ENCODE measurements at regions not wholly inside any gene's neighbourhood (a gene's known extent, or its start where the extent isn't known, plus 50 kb on each side); places are given as distances from the start of the nearest gene placed in this dataset.

DNA sequence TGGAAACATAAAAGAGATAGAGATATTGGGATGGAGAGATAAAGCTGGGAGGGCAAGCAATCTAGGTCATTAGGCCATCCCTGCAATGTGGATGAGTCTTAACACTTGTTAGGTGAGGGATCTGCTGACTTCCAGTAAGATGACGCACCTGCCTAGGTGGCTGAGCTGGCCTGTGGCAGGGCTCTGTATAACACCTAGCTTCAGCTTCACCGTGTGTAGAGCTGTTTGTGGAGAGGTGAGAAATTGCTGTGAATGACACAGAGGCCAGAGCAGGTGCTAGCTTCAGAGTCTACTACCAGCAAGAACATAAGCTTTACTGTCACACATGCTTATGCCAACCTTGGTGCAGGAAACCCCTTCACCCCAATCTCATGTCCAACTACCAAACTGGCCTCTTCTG lies 1010.0 kb downstream of the TYW1 start:
- TF ChIP-seq, protein P1, sequence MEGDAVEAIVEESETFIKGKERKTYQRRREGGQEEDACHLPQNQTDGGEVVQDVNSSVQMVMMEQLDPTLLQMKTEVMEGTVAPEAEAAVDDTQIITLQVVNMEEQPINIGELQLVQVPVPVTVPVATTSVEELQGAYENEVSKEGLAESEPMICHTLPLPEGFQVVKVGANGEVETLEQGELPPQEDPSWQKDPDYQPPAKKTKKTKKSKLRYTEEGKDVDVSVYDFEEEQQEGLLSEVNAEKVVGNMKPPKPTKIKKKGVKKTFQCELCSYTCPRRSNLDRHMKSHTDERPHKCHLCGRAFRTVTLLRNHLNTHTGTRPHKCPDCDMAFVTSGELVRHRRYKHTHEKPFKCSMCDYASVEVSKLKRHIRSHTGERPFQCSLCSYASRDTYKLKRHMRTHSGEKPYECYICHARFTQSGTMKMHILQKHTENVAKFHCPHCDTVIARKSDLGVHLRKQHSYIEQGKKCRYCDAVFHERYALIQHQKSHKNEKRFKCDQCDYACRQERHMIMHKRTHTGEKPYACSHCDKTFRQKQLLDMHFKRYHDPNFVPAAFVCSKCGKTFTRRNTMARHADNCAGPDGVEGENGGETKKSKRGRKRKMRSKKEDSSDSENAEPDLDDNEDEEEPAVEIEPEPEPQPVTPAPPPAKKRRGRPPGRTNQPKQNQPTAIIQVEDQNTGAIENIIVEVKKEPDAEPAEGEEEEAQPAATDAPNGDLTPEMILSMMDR (conservative IDR thresholded peaks at IDR 0.05): no peak
- H3K27ac ChIP-seq: no peak overlapping the region

DNA sequence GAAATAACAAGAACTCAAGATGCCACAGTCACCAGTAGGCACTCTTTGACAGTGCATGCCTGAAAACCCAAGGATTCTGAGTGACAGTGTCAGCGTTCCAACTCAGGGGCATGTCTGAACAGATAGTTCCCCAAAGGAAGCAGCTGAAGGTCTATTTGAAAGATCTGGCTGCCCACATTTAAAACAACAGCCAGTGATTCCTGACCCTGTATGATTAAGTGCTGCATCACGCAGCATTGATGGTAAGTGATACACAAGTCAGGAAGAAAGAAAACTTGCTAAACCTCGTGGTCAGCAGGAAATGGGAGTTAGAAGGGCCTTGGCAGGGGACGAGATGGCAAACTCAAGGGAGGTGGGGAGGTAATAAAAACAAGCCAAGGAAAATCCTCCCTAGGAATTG lies 1013.1 kb downstream of the TYW1 start:
- TF ChIP-seq, protein P1 (conservative IDR thresholded peaks at IDR 0.05): no peak
- TF ChIP-seq ZFX (IDR thresholded peaks at IDR 0.05): no peak
- no peak overlapping the region for H3K27ac ChIP-seq

DNA sequence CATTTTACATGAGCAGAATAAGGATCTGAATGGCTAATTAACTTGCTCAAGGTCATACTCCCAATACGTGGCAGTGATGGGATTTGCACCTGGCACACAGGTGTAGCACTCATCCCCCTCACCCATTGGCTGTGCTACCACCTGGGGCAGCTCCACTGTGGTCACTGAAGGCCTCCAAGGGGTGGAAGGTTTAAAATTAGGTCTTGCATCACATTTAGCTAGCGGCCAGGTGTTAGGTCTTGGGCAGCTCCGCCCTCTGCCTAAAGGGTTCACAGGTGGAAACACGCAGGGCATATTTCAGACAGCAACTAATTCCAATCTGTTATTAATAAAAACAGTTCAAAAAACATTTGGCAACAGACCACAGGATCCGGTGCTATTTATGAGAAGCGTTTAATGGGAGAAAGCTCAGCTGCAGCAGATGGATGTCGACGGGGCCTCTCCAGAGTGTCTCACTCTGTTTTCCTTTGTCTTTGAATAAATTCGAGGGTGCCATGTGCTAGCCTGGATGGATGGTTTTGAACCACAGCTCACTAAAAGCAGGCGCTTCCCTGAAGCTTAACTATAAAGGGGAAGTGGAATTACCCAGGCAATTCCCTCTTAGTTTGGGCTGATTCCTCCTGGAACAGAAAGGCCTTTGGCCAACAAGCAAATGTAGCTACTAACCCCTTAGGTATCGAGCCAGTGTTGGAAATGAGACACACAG lies 1017.6 kb downstream of the TYW1 start:
- no peak for TF ChIP-seq ZFX (IDR thresholded peaks at IDR 0.05)
- TF ChIP-seq, protein P1 (conservative IDR thresholded peaks at IDR 0.05): no peak
- H3K27ac ChIP-seq: no peak overlapping the region

DNA sequence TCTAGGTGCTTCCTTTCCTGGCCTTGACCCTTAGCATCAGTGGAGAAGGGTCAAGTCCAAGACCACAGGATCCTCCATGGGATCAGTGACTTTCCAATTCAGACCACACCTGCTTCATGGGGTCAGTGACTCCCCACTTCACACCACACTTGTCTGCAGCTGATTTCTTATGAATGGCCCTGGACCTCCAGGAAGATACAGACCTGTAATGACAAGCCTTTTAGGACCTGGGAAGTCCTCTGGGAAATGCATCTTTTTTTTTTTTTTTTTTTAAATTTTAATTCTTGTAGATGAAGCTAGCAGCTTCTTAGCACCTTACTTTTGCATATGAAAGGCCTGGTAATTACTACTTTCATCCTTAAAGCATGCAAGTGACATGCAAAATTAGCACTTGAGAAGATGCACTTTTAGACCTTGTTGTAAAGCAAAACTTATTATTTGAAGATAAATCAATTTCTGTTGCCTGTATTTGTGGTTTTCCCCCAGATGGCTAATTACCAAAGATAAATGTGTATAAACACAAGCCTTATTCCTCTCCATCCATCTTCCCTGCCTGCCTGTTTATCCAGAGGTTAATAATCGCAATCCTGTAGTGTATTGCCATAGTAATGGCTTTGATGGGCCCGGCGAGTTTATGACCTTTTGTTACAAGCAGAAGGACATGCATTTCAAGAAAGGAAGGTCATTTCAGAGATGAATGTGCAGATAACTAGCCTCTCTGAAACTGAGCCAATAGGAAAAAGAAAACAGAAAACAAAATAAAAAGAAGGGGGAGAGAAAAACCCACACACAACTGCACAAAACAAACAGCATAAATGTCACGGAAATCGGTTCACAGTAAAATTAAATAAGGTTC lies 1018.7 kb downstream of the TYW1 start:
- TF ChIP-seq, protein P1 (conservative IDR thresholded peaks at IDR 0.05): no peak
- no peak for TF ChIP-seq ZFX (IDR thresholded peaks at IDR 0.05)
- no peak overlapping the region for H3K27ac ChIP-seq

DNA sequence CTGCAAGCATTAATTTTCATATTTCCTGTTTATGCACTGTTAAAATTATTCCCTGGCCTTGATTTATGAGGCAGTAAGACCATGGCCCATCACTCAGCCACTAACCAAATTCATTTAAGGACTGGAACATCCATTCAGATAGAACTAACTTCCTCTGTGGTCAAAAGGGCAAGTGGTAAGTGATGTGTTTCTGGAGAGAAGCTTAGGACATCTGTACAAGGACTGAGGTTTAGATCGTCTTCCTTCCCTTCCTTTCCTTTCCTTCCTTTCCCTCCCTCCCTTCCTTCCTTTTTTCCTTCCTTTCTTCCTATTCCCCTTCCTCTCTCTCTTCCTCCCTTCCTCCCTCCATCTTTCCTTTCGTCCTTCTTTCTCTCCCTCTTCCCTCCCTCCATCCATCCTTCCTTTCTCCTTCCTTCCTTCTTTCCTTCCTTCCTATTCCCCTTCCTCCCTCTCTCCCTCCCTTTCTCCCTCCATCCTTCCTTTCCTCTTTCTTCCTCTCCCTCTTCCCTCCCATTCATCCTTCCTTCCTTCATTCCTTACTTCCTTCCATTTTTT lies 1019.4 kb downstream of the TYW1 start:
- no peak overlapping the region for H3K27ac ChIP-seq
- TF ChIP-seq, protein P1 (conservative IDR thresholded peaks at IDR 0.05): no peak
- no peak for TF ChIP-seq ZFX (IDR thresholded peaks at IDR 0.05)

DNA sequence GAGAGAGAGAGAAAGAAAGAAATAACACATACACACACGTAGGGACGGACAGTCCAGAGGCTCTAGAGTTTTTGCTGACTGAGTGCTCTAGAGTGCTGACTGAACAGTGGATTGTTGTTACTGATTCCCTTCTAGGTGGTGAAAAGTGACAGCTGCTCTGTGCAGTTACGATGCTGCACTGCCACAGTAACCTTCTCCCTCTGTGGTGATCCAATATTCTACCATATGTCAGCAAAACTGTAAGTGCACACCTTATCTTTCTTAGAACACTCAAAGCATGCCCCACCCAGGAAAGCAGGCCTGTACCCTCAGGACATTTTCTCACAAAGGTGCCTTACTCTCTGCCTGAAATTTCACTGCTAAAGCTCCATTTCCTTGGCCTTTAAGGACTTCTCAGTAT lies 1023.5 kb downstream of the TYW1 start:
- TF ChIP-seq, protein P1 (conservative IDR thresholded peaks at IDR 0.05): no peak
- no peak for TF ChIP-seq ZFX (IDR thresholded peaks at IDR 0.05)
- no peak overlapping the region for H3K27ac ChIP-seq

DNA sequence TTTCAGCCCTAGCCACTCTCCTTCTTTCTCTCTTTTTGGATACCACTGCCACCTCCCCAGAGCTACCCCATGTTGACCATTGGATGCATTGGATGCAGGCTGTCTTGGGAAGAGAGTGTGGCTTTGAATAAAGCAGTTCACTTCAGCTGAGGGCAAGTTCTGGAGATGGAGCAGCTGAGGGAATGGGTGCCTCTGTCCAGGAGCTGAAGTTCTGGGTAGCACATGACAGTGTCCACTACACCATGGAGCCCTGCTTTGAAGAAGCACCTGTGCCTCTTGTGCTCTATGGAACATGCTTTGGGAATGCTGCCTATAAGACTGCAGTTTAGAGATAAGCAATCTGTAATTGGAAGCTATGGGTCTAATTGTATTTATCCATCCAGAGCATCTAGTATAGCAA lies 1028.7 kb downstream of the TYW1 start:
- no peak overlapping the region for H3K27ac ChIP-seq
- TF ChIP-seq ZFX (IDR thresholded peaks at IDR 0.05): no peak
- TF ChIP-seq, protein P1 (conservative IDR thresholded peaks at IDR 0.05): no peak

Data from C4-2B (cell line).